Peyer's patch (tissue), 4 donors: ENCODE measurements at regions not wholly inside any gene's neighbourhood (a gene's known extent, or its start where the extent isn't known, plus 50 kb on each side); places are given as distances from the start of the nearest gene placed in this dataset.

ENCODE experiments used
- CTCF ChIP-seq, 6 experiments: fragments of 450-650 bp in 4 of 6; fragments of 200-600 bp in 2 of 6; sonication (generic) in 1 of 6; IDR thresholded peaks; one replicate each; pipeline ENCODE4 v1.5.1; 2017 to 2019; ENCODE audit warnings: antibody characterized with exemption in 6 of 6, mild to moderate bottlenecking in 3 of 6, moderate library complexity in 1 of 6
- POLR2A ChIP-seq, 2 donors: fragments of 450-650 bp; IDR thresholded peaks; one replicate each; pipeline ENCODE4 v1.5.1; 2017; ENCODE audit warnings: antibody characterized with exemption in 2 of 2, mild to moderate bottlenecking in 2 of 2, moderate library complexity in 2 of 2

GRCh38 chr11:104645261-104646222 lies 252.7 kb downstream of the CASP12 start:
- no peak for TF ChIP-seq CTCF (IDR thresholded peaks at IDR 0.05)
- TF ChIP-seq POLR2A (IDR thresholded peaks at IDR 0.05) = no peak
